GM18867 (cell line): ENCODE measurements at regions not wholly inside any gene's neighbourhood (a gene's known extent, or its start where the extent isn't known, plus 50 kb on each side); places are given as distances from the start of the nearest gene placed in this dataset.
"Not testable (repeated sequence)": the region's sequence is repeated elsewhere in the genome, so short reads cannot be mapped to it uniquely, and the experiment has no call there.

ENCODE experiments used
- ATAC-seq: cut with Tn5 transposase; IDR thresholded peaks from one replicate; pipeline ENCODE4 v1.9.1; 2021; ENCODE audit warnings: mild to moderate bottlenecking, moderate library complexity; ENCODE audit not compliant: unreplicated experiment

DNA sequence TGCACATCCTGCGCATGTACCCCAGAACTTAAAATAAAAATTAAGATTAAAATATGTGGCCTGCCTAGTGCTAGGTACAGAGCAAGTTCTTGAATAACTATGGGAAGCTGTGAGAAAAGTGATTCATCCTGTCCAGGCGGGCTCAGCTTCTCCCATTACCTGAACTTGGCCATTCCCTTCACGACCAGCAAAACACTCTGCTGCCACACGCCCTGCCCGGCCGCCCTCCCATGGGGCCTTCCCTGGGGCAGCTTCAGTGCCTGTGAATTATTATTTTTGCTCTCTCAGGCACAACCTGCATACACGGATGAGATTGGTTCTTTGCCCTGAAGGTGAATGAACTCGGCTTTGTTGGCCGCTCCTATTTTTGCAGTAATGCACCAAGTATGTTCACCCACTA is 209.2 kb upstream of the SHH start:
- ATAC-seq = no peak

DNA sequence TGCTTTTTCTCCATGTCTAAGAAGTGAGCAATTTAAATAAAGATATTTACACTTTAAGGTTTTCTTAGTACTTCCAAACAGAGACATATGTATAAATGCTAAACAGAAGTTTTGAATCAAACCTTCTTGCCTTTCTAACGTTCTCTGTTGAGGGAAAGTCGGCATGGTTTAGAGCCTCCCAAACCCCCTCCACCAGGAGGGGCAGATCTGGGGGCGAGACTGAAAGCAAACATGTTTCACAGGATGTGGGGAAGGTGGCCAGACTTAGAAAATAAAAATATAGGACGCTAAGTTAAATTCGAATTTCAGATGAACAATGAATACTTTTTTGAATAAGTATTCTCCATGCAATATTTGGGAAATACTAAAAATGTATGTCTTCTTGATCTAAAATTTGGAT is 208.3 kb upstream of the SHH start:
- no peak for ATAC-seq

DNA sequence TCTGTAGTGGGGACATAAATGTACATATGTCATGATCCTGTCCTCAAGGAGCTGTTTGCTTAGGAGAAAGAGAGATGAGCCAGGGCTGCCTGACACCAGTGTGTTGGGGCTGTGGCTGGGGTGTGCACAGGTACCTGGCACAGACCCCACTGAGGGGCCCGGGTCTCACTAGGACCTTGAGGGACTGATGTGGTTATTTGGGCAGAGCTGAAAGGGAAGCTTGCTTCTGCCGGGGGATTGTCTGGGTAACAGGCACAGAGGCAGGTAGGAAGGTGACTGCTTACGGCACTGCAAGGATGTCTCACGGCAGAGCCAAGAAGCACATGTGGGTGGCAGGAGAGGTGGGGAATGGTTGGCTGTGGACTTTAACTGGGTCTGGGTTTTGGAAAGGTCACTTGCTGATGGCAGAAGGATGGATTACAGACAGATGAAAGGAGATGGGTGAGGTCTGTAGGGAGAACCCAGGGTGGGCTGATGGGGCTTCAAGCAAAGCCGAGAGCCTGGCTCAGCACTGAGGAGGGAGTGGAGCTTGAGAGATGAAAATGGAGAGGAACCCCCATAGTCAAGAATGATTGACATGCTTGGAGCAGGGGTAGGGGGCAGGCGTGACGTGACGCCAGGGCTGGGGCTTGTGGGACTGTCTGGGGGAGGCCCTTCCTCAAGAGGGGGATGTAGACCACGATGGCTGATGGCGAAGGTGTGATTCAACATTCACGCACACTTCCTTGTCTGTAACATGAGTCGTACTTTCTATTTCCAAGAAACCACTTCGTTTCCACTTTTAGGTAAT is 207.7 kb upstream of the SHH start:
- no peak for ATAC-seq

DNA sequence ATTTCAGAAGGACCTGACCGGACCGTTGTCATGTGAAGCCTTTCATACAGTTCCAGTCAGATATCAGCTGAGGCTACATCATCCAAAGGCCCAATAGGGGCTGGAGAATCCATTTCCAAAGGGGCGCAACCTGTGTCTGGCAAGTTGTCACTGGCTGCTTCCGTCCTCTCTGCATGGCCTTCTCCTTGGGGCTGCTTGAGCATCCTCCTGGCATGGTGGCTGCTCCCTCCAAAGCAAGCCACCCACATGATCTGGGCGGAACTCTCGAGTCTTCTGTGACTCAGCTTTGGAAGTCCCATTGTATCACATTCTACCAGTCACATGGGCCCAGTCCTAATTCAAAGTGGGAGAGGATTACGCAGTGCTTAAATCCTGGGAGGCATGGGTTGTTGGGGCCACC is 207.0 kb upstream of the SHH start:
- no peak for ATAC-seq

DNA sequence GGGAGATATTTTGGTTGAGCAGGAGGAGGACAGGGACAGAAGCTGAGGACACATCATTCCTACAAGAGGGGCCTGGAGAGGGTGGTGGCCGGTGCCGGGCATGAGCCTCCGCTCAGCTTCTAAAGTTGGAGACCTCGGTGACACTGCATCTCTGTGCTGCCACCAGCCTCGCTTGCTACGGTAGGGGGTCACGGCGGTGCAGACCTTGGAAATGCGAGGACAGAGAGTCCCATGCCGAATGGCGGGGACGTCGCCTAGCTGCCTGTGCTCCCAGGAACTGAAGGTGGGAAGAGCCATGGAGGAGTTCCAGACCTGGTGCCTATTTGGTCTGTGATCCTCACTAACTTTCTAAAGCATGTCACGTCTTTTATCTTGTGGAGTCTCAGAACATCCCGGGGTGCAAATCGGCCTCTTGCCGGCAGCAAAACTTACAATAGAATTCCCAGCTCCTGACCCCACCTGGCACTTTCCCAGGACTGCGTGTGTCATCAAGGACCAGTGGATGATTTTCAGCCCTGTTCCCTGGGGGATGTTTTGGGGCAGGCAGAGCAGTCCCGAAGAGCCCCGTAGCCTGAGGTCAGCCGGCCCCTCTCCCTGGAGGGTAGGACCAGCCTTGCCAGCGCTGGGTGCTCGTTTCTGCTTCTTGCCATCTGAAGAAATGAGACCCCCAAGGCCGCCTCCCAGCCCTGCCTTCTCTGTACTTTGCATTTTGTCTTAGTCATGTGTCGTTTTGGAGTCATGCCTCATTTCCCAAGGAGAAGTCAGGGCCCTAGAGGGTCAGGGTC is 205.8 kb upstream of the SHH start:
- ATAC-seq = no peak

DNA sequence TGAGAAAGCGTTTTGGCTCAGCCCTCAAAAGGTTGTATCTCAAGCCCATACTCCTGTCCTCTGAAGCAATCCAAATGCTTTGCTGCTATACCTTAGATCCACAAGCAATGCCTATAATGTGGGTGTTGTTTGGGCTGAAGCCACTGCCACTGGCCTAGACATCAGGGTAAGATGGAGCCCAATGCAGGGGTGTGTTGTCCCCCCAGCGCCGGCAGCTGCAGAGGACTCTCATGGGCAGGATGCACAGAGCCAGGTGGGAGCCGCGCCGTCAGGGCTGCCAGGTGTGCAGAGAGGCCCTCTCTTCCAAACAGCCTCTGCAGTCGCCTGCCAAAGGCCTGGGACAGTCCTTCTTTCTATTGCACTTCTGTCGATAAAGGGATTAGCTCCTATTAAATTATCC is 205.2 kb upstream of the SHH start:
- ATAC-seq = no peak

DNA sequence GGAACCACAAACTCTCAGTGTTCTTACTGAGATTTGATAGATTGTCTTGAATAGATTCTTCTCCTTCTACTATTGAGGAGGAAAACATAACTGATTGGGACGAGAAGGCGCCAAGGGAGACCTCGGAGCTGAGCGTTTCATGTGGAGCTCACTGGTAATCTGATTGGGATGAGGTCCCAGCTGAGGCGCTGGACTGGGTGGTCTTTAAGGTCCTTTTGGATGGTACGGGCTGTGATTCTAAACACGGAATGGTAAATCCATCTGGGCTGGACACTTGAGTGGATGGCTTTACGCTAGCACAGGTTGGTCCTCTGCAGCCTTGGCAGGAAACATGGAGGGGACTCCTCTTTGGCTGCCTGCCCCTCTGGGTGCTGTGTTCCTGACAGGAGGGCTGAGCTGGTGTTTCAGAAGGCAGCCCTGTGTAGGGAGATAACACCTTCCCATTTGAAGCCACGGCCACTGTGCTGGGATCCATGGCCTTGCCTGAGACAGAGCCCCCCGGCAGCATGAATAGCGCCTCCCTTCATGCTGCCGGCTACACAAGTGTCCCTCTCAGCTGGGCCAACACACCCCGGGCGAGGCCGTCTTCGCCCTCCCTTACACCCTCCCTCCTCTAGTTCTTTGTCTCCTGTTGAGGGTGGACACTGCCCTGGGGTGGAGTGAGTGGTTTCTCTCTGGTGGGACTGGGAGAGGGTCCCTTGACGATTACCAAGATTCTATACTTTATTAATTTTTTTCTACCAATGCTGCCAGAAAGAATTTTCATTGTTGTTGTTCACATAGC is 203.2 kb upstream of the SHH start:
- ATAC-seq = no peak

DNA sequence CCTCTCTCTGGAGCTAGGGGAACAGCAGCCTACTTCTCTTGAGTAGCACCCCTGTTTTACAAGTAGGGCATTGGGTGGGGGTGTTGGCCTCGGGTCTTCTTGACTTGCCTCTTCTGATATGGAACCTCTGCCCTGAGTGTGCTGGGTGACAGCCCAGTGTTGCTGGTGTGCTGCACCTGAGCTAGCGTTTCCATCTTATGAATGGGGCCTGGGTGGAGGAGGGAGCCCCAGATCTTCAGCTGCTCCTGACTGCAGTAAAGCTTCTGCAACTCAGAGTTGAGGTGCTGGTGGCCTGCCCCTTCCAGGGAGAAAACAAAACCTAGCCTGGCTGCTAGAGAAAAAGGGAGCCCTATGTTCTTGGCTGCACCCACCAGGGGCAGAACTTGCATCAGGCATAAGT is 202.5 kb upstream of the SHH start:
- no peak for ATAC-seq

DNA sequence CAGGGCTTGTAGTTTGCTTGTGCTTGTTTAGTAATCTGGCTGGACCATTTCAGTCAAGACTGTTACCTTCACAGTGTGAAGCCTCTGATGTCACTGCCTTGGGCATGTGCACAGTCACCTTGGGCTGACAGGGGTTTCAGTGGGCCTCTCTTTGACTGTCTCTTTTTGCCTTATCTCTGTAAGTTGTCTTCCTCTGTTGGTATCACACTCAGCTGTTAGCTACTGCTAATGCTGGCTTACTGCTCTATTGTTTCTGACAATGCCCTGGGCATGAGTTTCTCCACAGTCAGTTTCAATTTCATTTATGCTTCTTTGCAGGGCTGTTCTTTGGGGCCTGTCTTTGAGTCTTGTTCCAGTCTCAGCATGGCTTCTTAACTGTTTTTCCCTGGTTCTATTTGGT is 201.9 kb upstream of the SHH start:
- no peak for ATAC-seq

DNA sequence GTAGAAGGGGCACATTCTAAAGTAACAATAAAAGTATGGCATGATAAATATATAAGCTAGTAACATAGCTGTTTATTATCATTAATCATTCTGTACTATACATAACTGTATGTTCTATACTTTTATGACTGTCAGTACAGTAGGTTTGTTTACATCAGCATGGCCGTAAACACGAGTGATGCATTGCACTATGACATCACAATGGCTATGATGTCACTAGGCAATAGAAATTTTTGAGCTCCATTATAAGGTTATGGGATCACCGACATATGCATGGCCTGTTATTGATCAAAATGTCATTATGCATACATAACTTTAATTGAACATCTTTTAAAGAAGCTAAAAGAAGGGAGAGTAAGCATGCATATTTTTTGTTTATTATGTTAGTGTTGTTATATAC is 200.1 kb upstream of the SHH start:
- no peak for ATAC-seq

DNA sequence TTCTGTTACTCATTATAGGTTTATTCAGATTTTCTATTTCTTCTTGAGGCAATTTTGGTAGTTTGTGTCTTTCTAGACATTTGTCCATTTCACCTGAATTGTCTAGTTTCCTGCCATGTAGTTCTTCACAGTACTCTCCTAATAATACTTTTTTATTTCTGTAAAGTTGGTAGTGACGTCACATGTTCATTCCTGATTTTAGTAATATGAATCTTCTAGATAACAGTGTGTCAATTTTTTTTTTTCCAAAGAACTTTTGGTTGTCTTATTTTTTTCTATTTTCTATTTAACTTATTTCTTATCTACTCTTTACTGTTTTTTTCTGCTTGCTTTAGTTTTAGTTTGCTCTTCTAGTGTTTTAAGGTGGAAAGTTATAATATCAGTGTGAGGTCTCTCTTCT is 197.3 kb upstream of the SHH start:
- no peak for ATAC-seq

DNA sequence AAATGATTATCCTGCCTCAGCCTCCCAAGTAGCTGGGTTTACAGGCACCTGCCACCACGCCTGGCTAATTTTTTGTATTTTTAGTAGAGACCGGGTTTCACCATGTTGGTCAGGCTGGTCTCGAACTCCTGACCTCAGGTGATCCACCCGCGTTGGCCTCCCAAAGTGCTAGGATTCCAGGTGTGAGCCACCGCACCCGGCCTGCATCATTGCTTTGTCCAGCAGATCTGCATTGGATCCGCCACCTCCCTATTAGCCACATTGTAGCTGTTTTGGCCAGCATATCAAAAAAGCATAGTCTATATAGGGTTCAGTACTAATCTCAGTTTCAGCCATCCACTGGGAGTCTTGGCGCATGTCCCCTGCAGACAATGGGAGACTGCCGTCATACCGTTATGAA is 194.6 kb upstream of the SHH start:
- not testable (repeated sequence) for ATAC-seq

DNA sequence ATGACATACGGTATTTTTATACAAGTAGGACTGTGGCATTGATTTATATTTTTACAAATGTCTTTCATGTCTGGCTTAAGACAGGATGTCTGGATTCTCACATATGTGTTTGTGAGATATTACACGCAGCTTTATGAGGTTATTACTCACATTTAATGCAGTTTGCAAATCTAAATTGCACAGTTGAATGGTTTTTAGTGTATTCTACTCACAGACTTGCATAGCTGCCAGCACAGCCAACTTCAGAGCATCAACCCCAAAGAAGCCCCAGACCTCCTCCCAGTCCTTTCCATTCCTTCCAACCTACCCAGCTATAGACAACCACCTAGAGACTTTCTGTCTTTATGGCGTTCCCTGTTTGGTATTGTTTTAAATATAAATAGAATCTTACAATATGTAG is 193.8 kb upstream of the SHH start:
- no peak for ATAC-seq

DNA sequence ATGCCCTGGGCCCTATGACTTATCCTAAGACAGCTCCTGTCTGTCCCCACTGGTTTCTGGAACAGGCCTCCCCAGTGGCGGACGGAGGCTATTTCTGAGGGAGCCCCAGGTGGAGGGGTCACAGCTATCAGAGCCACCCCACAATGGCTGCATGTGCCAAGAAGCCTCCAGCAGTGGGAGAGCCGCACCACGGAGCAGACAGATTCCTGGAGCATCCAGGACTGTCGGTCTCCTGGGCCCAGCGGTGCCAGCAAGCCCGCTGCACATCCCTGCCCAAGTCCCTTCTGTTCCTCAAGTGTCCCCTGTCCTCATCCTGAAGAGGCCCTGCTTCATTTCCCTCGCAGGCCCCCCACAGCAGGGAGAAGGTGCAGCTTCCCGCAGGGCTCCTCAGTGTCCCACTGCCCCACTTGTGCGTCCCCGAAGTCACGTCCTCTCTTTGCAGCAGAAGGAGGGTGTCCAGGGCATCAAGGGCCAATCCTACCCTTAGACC is 193.0 kb upstream of the SHH start:
- no peak for ATAC-seq

DNA sequence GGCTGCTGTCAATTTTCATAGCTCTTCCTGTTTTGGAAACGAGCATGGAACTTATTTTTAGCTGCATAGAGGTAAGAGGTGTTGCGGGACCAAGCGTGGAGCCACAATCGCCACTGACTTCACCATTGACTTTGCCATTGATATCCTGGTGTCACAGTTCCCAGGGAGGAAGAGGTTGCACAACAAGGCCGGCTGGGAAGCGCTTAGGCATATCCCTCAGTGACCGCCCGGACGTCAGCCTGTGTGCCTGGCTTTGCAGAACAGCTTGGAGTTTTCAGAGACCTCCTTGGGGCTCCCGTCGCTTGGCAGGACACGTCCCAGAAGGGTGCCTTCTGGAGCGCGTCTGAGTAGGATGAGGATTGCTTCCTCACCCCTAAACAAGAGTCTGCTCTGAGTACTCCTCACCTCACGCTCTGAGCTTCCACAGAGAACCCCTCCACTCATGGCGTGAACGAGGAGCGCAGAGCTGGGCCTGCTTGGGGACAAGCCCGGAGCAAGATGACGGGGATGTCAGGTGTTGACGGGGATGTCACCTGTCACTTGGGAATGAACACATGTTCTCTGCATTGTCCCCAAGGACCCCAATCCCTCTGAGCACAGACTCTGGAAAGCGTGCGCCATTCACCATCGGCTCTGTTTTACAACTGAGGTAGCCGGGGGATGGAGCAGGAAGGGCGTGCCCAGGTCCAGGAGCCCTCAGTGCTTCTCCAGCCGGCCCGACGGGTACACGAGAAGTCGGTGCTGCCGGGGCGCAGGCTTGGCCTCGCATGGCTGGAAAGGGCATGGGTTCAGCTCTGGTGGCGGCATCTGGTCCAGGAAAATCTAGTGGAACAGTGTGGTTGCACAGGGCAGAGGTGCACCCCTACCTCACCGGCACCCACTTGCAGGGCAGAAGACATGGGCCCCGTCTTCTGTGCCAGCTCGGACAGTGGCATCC is 192.3 kb upstream of the SHH start:
- no peak for ATAC-seq

DNA sequence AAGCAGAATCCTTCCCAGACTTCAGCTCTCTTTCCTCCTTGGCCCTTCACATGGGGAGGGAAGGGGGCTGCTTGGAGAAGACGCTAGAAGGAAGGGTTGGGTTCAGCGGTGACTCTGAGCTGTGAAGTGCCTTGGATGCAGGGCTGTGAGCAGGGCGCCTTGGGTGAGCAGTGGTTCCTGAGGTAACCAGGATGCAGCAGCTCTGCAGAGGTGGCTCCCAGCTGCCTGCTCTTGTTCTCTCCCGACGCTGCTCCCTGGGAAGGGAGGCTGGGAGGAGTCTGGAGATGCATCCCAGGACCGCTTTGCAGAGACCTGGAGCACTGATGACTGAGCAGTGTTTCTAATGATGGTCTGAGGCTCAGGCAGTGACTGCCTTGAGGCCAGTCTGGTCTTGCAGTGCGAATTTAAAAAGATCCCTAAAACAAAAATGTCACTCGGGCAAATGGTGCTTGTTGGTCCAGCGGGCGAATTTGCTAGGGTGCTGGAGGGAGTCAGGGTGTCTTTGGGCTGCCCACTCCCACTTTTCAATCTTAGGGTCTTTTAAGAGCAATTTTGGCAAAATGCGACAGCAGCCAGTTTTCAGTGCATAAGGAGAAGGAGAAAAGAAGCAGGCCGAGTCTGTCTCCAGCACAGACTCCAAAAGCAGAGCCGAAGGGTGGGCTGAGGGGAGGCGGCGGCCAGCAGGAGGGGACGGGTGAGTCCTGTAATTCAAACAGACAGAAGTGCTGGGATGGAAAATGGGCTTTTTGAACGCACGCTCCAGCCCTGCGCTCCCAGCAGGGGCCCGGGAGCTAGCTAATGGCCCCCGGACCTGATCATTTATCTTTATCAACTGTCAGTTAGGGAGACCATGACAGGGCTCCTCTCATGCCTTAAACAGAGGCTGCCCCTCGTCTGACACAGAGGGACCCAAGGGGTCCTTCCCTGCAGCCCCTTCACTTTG is 191.2 kb upstream of the SHH start:
- no peak for ATAC-seq

DNA sequence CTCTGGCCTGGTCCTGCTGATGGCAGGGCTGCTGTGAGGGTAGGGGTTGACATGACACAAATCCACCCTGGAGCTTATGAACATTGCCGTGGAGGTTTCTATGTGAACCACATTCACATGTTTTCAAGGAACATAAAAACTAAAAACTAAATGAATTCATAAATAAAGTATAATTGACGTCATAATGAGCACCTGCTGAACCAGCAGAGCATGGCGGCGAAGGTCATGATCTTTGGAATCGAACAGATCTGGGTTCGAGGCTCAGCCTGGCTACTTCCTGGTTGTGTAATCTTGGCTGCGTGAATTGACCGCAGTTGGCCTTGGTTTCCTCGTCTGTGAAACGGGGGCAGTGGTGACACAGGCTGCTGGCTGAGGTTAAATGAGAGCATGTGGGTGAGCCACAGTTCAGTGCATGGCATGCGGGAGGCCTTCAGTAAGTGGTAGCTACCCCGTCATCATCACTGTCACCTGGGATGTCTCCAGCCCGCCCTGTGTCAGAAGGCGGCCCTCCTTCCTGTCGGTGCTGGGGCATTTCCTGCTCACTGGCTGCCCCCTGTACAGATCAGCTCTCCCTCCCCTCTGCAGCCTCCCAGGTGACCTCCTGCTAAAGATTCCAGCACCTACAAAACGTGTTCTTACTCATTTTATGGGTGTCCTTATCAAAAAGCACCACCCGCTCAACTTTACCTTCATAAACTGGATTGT is 190.3 kb upstream of the SHH start:
- no peak for ATAC-seq

DNA sequence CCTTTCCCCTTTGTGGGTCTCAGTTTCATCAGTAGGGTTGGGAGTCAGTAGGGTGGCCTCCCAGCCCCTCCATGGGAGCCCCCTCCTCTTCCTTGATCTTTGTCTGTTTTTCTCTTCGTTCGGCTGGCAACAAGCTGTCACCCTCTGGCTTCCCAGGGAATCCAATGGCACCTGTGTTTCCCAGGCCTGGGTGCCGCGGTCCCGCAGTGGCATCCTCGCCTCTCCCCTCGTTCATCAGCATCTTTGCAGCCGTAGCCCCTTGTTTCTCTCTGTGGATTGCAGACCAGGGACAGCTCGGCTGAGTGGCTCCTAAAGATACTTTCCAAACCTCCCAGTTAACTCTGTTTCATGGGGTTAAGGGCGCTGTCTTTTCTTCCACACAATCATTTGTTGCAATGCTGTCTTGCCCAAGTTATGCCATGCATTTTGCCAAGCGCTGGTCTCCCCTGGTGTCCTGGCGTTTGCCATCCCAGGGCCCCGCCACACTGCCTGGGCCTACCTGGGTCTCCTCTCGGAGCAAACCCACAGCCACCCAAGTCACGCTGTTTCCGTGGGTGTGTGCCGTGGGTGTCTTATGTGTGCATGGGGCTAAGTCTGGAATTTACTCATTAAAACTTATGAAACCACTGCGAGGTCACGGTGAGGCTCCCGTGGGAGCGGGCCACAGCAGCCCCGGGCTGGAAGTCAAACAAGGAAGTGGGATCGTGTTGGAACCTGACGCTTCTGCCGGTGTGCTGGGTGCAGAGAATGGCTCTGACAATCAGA is 189.4 kb upstream of the SHH start:
- ATAC-seq = no peak
